Brain microvascular endothelial cell (primary cell): ENCODE measurements at regions not wholly inside any gene's neighbourhood (a gene's known extent, or its start where the extent isn't known, plus 50 kb on each side); places are given as distances from the start of the nearest gene placed in this dataset.

ENCODE experiments used
- DNase-seq: peaks from one replicate; pipeline ENCODE4 v3.0.0-alpha.2; 2020
- H3K27ac ChIP-seq: fragments of 250-450 bp; sonication (Bioruptor Pico); 2 replicates; pipeline ENCODE4 v1.5.1; 2020; ENCODE audit warnings: mild to moderate bottlenecking, moderate library complexity
- H3K27me3 ChIP-seq: fragments of 250-450 bp; sonication (Bioruptor Pico); replicated peaks from 2 replicates; pipeline ENCODE4 v1.5.1; 2020; ENCODE audit warnings: mild to moderate bottlenecking
- H3K36me3 ChIP-seq: fragments of 250-450 bp; sonication (Bioruptor Pico); replicated peaks from 2 replicates; pipeline ENCODE4 v1.5.1; 2020; ENCODE audit warnings: mild to moderate bottlenecking
- H3K4me3 ChIP-seq: 2 replicates; pipeline ENCODE4 v1.5.1; 2011; ENCODE audit warnings: low read depth, mild to moderate bottlenecking, control low read depth, low read length, moderate library complexity
- CTCF ChIP-seq: IDR thresholded peaks from 2 replicates; pipeline ENCODE4 v1.5.1; 2011; ENCODE audit warnings: low read depth, mild to moderate bottlenecking, moderate library complexity, low read length, control low read depth, inconsistent platforms; ENCODE audit errors: missing control alignments
- in situ Hi-C: cut with HindIII; loops from 2 replicates; pipeline ENCODE4 v1.10.0; 2017; ENCODE audit warnings: low sequenced_read_pairs, low pct_ligation_motif_present

DNA sequence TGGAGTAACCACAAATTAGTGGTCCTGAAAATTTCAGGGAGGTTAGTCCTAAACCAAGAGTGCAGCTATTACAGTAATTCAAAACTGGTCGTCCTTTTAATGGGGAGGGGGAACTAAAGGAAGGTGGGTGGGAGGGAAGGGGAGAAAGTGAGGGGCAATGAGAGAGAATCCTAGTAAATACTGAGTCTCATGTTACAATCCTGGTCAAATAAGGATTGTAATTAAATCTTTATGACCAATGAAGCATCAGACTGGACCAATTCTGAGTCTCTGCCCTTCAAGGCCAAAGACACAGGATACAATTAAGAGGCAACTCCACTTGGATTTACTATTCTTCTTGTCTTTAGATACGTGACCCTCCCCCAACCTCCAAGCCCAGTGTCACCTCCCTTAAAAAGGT, 262.9 kb downstream of the BCL11A start:
- in situ Hi-C loops = no loop called here
- Histone ChIP-seq H3K4me3 (no peak overlapping the region), H3K27ac (no peak overlapping the region), H3K27me3 (no peaks in the 10 kb centered on the region), H3K36me3 (no peaks in the 10 kb centered on the region)
- no peak for TF ChIP-seq CTCF
- DNase-seq = no peak

DNA sequence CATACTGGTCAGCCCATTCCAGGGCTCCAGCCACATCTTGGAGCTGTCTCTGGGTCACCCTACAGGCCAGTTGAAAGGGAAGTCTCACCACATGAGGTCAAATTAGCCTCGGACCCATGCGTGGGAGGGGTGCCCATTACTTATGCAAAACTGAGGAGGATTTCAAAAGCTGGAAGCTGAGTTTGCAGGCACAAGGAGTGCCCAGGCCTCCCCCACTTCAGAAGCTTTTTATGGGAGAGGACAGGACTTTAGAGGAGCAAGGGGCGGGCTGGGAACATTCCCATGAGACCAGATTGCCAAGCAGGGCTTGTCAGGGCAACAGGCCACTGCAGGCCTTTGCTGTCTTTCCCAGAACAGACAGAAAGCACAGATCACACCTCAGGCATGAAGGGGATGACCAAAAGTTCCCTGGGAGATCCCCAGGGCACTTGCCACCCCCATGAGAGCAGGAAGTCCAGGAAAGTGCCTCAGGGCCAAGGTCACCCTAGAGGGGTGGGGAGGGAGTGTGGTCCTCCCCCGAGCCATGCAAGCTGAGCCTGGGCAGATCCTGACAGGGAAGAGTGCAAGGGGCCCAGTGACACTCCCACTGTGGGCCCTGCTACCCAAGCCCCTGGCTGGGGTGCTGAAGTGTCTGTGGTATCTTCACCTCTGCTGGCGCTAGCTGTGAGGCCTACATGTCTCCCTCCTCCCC, 267.7 kb downstream of the BCL11A start:
- Histone ChIP-seq H3K27me3 (no peaks in the 10 kb centered on the region), H3K4me3 (no peak overlapping the region), H3K27ac (no peak overlapping the region), H3K36me3 (no peaks in the 10 kb centered on the region)
- TF ChIP-seq CTCF = no peak
- no peak for DNase-seq
- in situ Hi-C loops = no loop called here

- TF ChIP-seq CTCF = no peak
- H3K36me3 ChIP-seq = no peaks in the 10 kb centered on the region
- H3K27me3 ChIP-seq = no peaks in the 10 kb centered on the region
- H3K27ac ChIP-seq = no peak overlapping the region
- no peak for DNase-seq
- no peak overlapping the region for H3K4me3 ChIP-seq
- in situ Hi-C loops = no loop called here
Observed at GRCh38 chr2:60283626-60284025, 269.8 kb downstream of the BCL11A start.

GRCh38 chr2:60282886-60283285, 270.6 kb downstream of the BCL11A start:
- no peaks in the 10 kb centered on the region for H3K27me3 ChIP-seq

GRCh38 chr2:60281730-60282129, 271.7 kb downstream of the BCL11A start:
- TF ChIP-seq CTCF = no peak
- in situ Hi-C loops = no loop called here

More at GRCh38 chr2:60282886-60283285, 270.6 kb downstream of the BCL11A start:
- no peak for DNase-seq
- in situ Hi-C loops = no loop called here
- Histone ChIP-seq H3K4me3 (no peak overlapping the region), H3K36me3 (no peaks in the 10 kb centered on the region), H3K27ac (no peak overlapping the region)
- TF ChIP-seq CTCF = no peak

DNA sequence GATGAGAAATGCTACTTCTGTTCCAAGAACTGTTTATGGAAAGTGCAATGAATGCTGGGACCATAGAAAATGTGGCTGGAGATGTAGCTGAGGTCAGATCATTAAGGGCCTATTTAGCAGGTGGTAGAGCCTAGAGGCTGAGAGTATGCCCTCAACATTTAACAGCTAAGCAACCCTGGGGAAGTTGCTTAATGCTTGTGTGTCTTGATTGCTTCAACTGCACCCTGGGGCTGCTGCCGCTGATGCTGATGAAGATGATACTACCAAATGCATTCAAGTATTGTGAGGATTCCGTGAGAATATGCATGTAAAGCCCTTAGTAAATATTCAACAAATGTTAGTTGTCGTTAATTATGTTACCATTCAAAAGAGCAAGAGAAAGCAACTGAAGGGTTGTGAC, 273.2 kb downstream of the BCL11A start:
- in situ Hi-C loops = no loop called here
- no peak for DNase-seq
- Histone ChIP-seq H3K27ac (no peak overlapping the region), H3K36me3 (no peaks in the 10 kb centered on the region), H3K27me3 (no peaks in the 10 kb centered on the region), H3K4me3 (no peak overlapping the region)
- TF ChIP-seq CTCF = no peak

More at GRCh38 chr2:60281730-60282129, 271.7 kb downstream of the BCL11A start:
- Histone ChIP-seq H3K4me3 (no peak overlapping the region), H3K27me3 (no peaks in the 10 kb centered on the region), H3K36me3 (no peaks in the 10 kb centered on the region), H3K27ac (no peak overlapping the region)
- no peak for DNase-seq
